ENCODE measurements at regions not wholly inside any gene's neighbourhood (a gene's known extent, or its start where the extent isn't known, plus 50 kb on each side); places are given as distances from the start of the nearest gene placed in this dataset.

DNA sequence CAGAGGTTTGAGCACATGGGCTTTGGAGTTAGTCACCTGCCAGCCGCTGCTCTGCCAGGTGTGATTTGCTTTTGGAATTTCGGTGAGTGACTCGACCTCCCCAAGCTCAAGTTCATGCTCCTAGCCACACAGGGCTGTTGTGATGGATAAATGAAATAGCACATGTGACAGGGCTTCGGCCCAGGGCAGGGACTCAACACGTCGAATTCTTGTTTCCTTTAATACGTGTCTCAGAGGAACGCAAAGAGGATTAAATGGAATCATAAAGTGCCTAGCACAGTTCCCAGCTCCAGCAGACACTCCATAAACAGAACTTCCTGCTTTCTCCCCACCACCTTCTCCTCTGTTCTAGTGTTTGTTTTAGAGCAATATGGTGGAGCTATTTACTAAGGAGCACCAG, 88.3 kb upstream of the CHST15 start:
- no peak overlapping the region for H3K4me2 ChIP-seq (ENCODE audit: low read depth, low read length)
- no peaks in the 10 kb centered on the region for H4K20me1 ChIP-seq (ENCODE audit: insufficient read depth, low read length)
- no CpG with 5 or more reads among the region's 8 CpGs for WGBS, 2 experiments (ENCODE audit: extremely low coverage in 2 of 2, insufficient read length in 1 of 2)
- no peaks in the 10 kb centered on the region for H3K79me1 ChIP-seq (ENCODE audit: low read depth in 1 of 2, low read length in 2 of 2)
- no peak overlapping the region for H3K56ac ChIP-seq (ENCODE audit: extremely low read depth, insufficient read depth, low read length)
- no peak overlapping the region for H2AK5ac ChIP-seq (ENCODE audit: low read depth, low read length)
- in situ Hi-C loops (cut with MboI; ENCODE audit: low sequenced_read_pairs) (no loop called here), dilution Hi-C loops (cut with HindIII; ENCODE audit: low sequenced_read_pairs, unreplicated experiment) (no loop called here), intact Hi-C loops (cut with micrococcal nuclease) (no loop called here)
- no peak overlapping the region for H2BK5ac ChIP-seq (ENCODE audit: low read depth, low read length, poor library complexity, severe bottlenecking)
- no peak overlapping the region for H2BK15ac ChIP-seq (ENCODE audit: low read depth, low read length)
- H3K9me1 ChIP-seq (ENCODE audit: insufficient read depth, low read length), result no peaks in the 10 kb centered on the region
- ChIA-PET POLR2A (ENCODE audit: unreplicated experiment) (no interaction called here), CTCF (no interaction called here)
- no peaks in the 10 kb centered on the region for H3K27me3 ChIP-seq (ENCODE audit: control insufficient read depth, insufficient read depth, low read length)
- H3K4me3 ChIP-seq (ENCODE audit: insufficient read depth, low read depth, low read length), result no peak overlapping the region
- ATAC-seq (ENCODE audit: low read depth), result no peak
- no peak overlapping the region for H3K18ac ChIP-seq (ENCODE audit: low read depth, low read length)
- H3K14ac ChIP-seq (replicated peaks; ENCODE audit: low read depth, low read length), result no peak overlapping the region
- no peak overlapping the region for H2AK9ac ChIP-seq (replicated peaks; ENCODE audit: low read depth, low read length, poor library complexity)
- H3K4ac ChIP-seq (ENCODE audit: low read depth, low read length), result no peak overlapping the region
- no peak overlapping the region for H4K8ac ChIP-seq (ENCODE audit: low read depth in 2 of 2, low read length in 2 of 2)
- no peaks in the 10 kb centered on the region for H3K36me3 ChIP-seq (ENCODE audit: control insufficient read depth, insufficient read depth, low read length)
- no peak overlapping the region for H2AFZ ChIP-seq (replicated peaks; ENCODE audit: low read length, poor library complexity)
- DNase-seq, result no peak
- H3K4me1 ChIP-seq (ENCODE audit: control insufficient read depth, insufficient read depth, low read length), result no peaks in the 10 kb centered on the region
- H4K5ac ChIP-seq (ENCODE audit: low read depth, low read length), result no peak overlapping the region
- no peak overlapping the region for H2BK120ac ChIP-seq (ENCODE audit: low read depth, low read length)
- no peak overlapping the region for H2BK20ac ChIP-seq (ENCODE audit: low read depth, low read length)
- H3K23ac ChIP-seq (ENCODE audit: low read depth, low read length), result no peak overlapping the region
- TF ChIP-seq POLR2A (IDR thresholded peaks at IDR 0.05; ENCODE audit: low read depth, low read length) (no peak), NFE2L2 (IDR thresholded peaks at IDR 0.05; ENCODE audit: low read depth, low read length) (no peak), SMC3 (IDR thresholded peaks at IDR 0.05; ENCODE audit: low read depth, low read length) (no peak), MXI1 (IDR thresholded peaks at IDR 0.05; ENCODE audit: borderline replicate concordance, low read depth, low read length) (no peak), MAZ (IDR thresholded peaks at IDR 0.05; ENCODE audit: borderline replicate concordance, low read depth, low read length) (no peak), CEBPB (IDR thresholded peaks at IDR 0.05; ENCODE audit: low read depth, low read length) (no peak), MAFK (IDR thresholded peaks at IDR 0.05; ENCODE audit: low read depth, low read length) (no peak), CHD1 (IDR thresholded peaks at IDR 0.05; ENCODE audit: low read depth, low read length) (no peak), RCOR1 (IDR thresholded peaks at IDR 0.05; ENCODE audit: insufficient replicate concordance, low read length) (no peak), RFX5 (IDR thresholded peaks at IDR 0.05; ENCODE audit: low read depth, low read length) (no peak), BHLHE40 (IDR thresholded peaks at IDR 0.05; ENCODE audit: low read depth, low read length) (no peak), RAD21 (IDR thresholded peaks at IDR 0.05; ENCODE audit: low read length) (no peak), FOS (IDR thresholded peaks at IDR 0.05; ENCODE audit: low read depth, low read length) (no peak)
- TF ChIP-seq, protein P1, sequence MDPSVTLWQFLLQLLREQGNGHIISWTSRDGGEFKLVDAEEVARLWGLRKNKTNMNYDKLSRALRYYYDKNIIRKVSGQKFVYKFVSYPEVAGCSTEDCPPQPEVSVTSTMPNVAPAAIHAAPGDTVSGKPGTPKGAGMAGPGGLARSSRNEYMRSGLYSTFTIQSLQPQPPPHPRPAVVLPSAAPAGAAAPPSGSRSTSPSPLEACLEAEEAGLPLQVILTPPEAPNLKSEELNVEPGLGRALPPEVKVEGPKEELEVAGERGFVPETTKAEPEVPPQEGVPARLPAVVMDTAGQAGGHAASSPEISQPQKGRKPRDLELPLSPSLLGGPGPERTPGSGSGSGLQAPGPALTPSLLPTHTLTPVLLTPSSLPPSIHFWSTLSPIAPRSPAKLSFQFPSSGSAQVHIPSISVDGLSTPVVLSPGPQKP (IDR thresholded peaks at IDR 0.05; ENCODE audit: borderline replicate concordance, low read depth, low read length), result no peak
- TF ChIP-seq, protein P2, sequence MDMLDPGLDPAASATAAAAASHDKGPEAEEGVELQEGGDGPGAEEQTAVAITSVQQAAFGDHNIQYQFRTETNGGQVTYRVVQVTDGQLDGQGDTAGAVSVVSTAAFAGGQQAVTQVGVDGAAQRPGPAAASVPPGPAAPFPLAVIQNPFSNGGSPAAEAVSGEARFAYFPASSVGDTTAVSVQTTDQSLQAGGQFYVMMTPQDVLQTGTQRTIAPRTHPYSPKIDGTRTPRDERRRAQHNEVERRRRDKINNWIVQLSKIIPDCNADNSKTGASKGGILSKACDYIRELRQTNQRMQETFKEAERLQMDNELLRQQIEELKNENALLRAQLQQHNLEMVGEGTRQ (IDR thresholded peaks at IDR 0.05; ENCODE audit: low read depth, low read length), result no peak
- TF ChIP-seq, protein P3, sequence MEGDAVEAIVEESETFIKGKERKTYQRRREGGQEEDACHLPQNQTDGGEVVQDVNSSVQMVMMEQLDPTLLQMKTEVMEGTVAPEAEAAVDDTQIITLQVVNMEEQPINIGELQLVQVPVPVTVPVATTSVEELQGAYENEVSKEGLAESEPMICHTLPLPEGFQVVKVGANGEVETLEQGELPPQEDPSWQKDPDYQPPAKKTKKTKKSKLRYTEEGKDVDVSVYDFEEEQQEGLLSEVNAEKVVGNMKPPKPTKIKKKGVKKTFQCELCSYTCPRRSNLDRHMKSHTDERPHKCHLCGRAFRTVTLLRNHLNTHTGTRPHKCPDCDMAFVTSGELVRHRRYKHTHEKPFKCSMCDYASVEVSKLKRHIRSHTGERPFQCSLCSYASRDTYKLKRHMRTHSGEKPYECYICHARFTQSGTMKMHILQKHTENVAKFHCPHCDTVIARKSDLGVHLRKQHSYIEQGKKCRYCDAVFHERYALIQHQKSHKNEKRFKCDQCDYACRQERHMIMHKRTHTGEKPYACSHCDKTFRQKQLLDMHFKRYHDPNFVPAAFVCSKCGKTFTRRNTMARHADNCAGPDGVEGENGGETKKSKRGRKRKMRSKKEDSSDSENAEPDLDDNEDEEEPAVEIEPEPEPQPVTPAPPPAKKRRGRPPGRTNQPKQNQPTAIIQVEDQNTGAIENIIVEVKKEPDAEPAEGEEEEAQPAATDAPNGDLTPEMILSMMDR (conservative IDR thresholded peaks at IDR 0.05; ENCODE audit: low read depth, low read length), result no peak
- H3K9ac ChIP-seq (ENCODE audit: low read depth, low read length), result no peak overlapping the region
- no TSS peak for BruUV-seq (replicated peaks)
- no peak overlapping the region for H3K27ac ChIP-seq (ENCODE audit: insufficient read depth, low read length)
- H3K9me3 ChIP-seq (ENCODE audit: control insufficient read depth, insufficient read depth, low read length), result peaks cover 16% of the 10 kb centered on the region
- no peak overlapping the region for H4K91ac ChIP-seq (ENCODE audit: insufficient read depth, low read depth, low read length)
